ENCODE measurements at regions not wholly inside any gene's neighbourhood (a gene's known extent, or its start where the extent isn't known, plus 50 kb on each side); places are given as distances from the start of the nearest gene placed in this dataset.

GRCh38 chr11:96963375-96963774, 573.6 kb downstream of the JRKL start:
- CTCF ChIA-PET, result no interaction called here
- Histone ChIP-seq H3K4me1 (ENCODE audit: control insufficient read depth in 2 of 2, insufficient read depth in 2 of 2, low read length in 2 of 2) (no peaks in the 10 kb centered on the region), H3K36me3 (replicated peaks in 1 of 2; ENCODE audit: control extremely low read depth in 1 of 2, control insufficient read depth in 1 of 2, extremely low read depth in 1 of 2, insufficient read depth in 2 of 2, low read length in 1 of 2) (no peaks in the 10 kb centered on the region), H3K9ac (ENCODE audit: low read length) (no peak overlapping the region), H3K4me2 (replicated peaks; ENCODE audit: low read depth, low read length, poor library complexity, severe bottlenecking) (no peak overlapping the region), H4K20me1 (ENCODE audit: control insufficient read depth, insufficient read depth, low read length, poor library complexity, severe bottlenecking) (no peaks in the 10 kb centered on the region), H3K9me3 (ENCODE audit: control extremely low read depth in 1 of 3, control insufficient read depth in 2 of 3, insufficient read depth in 1 of 3, low read length in 2 of 3) (no peaks in the 10 kb centered on the region), H3K4me3 (ENCODE audit: control extremely low read depth in 1 of 5, extremely low read depth in 1 of 5, insufficient read depth in 1 of 5, low read depth in 2 of 5, low read length in 4 of 5) (no peak overlapping the region), H2AFZ (ENCODE audit: insufficient read depth, low read depth, low read length, poor library complexity, severe bottlenecking) (no peak overlapping the region), H3K79me2 (ENCODE audit: control insufficient read depth, insufficient read depth, low read length) (no peaks in the 10 kb centered on the region), H3K27me3 (replicated peaks in 1 of 4; ENCODE audit: control extremely low read depth in 1 of 4, control insufficient read depth in 3 of 4, insufficient read depth in 4 of 4, low read length in 3 of 4) (no peaks in the 10 kb centered on the region), H3K27ac (ENCODE audit: low read length in 2 of 2) (no peak overlapping the region)
- no peaks in the 10 kb centered on the region for H3K4me1 Mint-ChIP-seq
- H3K27me3 Mint-ChIP-seq, result no peaks in the 10 kb centered on the region
- ATAC-seq (ENCODE audit: low read depth), result no peak
- POLR2A ChIA-PET, result no interaction called here
- H3K4me3 Mint-ChIP-seq, result no peak overlapping the region
- WGBS (ENCODE audit: insufficient coverage), result no CpG with 5 or more reads among the region's 2 CpGs
- TF ChIP-seq EZH2 (IDR thresholded peaks at IDR 0.05; ENCODE audit: borderline replicate concordance, insufficient read depth, low read depth, low read length, poor library complexity, severe bottlenecking) (no peak), CTCF (IDR thresholded peaks at IDR 0.05) (no peak)
- H3K9me3 Mint-ChIP-seq (ENCODE audit: insufficient read depth), result no peaks in the 10 kb centered on the region
- DNase-seq, result no peak
- no peak overlapping the region for H3K27ac Mint-ChIP-seq
- intact Hi-C loops (cut with micrococcal nuclease), result no loop called here

- no peaks in the 10 kb centered on the region for H3K9me3 ChIP-seq (ENCODE audit: control extremely low read depth in 1 of 3, control insufficient read depth in 2 of 3, insufficient read depth in 1 of 3, low read length in 2 of 3)
- no peak for DNase-seq
- ChIA-PET CTCF (no interaction called here), POLR2A (no interaction called here)
- no peak for ATAC-seq (ENCODE audit: low read depth)
- H3K4me1 ChIP-seq (ENCODE audit: control insufficient read depth in 2 of 2, insufficient read depth in 2 of 2, low read length in 2 of 2), result no peaks in the 10 kb centered on the region
- H3K27ac ChIP-seq (ENCODE audit: low read length in 2 of 2), result no peak overlapping the region
- H3K4me3 ChIP-seq (ENCODE audit: control extremely low read depth in 1 of 5, extremely low read depth in 1 of 5, insufficient read depth in 1 of 5, low read depth in 2 of 5, low read length in 4 of 5), result no peak overlapping the region
- Mint-ChIP-seq H3K4me3 (no peak overlapping the region), H3K27ac (no peak overlapping the region), H3K9me3 (ENCODE audit: insufficient read depth) (no peaks in the 10 kb centered on the region), H3K4me1 (no peaks in the 10 kb centered on the region), H3K27me3 (no peaks in the 10 kb centered on the region)
- H3K36me3 ChIP-seq (replicated peaks in 1 of 2; ENCODE audit: control extremely low read depth in 1 of 2, control insufficient read depth in 1 of 2, extremely low read depth in 1 of 2, insufficient read depth in 2 of 2, low read length in 1 of 2), result no peaks in the 10 kb centered on the region
- H3K9ac ChIP-seq (ENCODE audit: low read length), result no peak overlapping the region
- H3K79me2 ChIP-seq (ENCODE audit: control insufficient read depth, insufficient read depth, low read length), result no peaks in the 10 kb centered on the region
- WGBS (ENCODE audit: insufficient coverage), result 63% methylated on average over 2 of the region's 2 CpGs
- TF ChIP-seq EZH2 (IDR thresholded peaks at IDR 0.05; ENCODE audit: borderline replicate concordance, insufficient read depth, low read depth, low read length, poor library complexity, severe bottlenecking), result no peak
- no peak overlapping the region for H3K4me2 ChIP-seq (replicated peaks; ENCODE audit: low read depth, low read length, poor library complexity, severe bottlenecking)
- no peak overlapping the region for H2AFZ ChIP-seq (ENCODE audit: insufficient read depth, low read depth, low read length, poor library complexity, severe bottlenecking)
- intact Hi-C loops (cut with micrococcal nuclease), result no loop called here
- H4K20me1 ChIP-seq (ENCODE audit: control insufficient read depth, insufficient read depth, low read length, poor library complexity, severe bottlenecking), result no peaks in the 10 kb centered on the region
- no peaks in the 10 kb centered on the region for H3K27me3 ChIP-seq (replicated peaks in 1 of 4; ENCODE audit: control extremely low read depth in 1 of 4, control insufficient read depth in 3 of 4, insufficient read depth in 4 of 4, low read length in 3 of 4)
These were observed 574.8 kb downstream of the JRKL start for GRCh38 chr11:96964661-96965060.
